ENCODE measurements at regions not wholly inside any gene's neighbourhood (a gene's known extent, or its start where the extent isn't known, plus 50 kb on each side); places are given as distances from the start of the nearest gene placed in this dataset.
"Not testable (repeated sequence)": the region's sequence is repeated elsewhere in the genome, so short reads cannot be mapped to it uniquely, and the experiment has no call there.

GRCh38 chr2:89856305-89856704 lies 1164.8 kb downstream of the RPIA start:
- H3K4me3 ChIP-seq (ENCODE audit: low read depth in 2 of 2, low read length in 2 of 2); in situ Hi-C loops (cut with HindIII; ENCODE audit: low pct_unique_long_range_greater_than_20kb, low sequenced_read_pairs); ATAC-seq; H3K27me3 ChIP-seq (ENCODE audit: control insufficient read depth, insufficient read depth, low read length); H3K9me3 ChIP-seq (ENCODE audit: control insufficient read depth, insufficient read depth, low read depth, low read length); H3K4me1 ChIP-seq (ENCODE audit: control insufficient read depth, insufficient read depth, low read length); DNase-seq (ENCODE audit: low read depth, low spot score); BruUV-seq (replicated peaks); CTCF ChIA-PET; intact Hi-C loops (cut with micrococcal nuclease; ENCODE audit: unreplicated experiment); POLR2A ChIA-PET; H3K36me3 ChIP-seq (ENCODE audit: control insufficient read depth, insufficient read depth, low read length); H3K27ac ChIP-seq (ENCODE audit: low read length): not testable (repeated sequence)

DNA sequence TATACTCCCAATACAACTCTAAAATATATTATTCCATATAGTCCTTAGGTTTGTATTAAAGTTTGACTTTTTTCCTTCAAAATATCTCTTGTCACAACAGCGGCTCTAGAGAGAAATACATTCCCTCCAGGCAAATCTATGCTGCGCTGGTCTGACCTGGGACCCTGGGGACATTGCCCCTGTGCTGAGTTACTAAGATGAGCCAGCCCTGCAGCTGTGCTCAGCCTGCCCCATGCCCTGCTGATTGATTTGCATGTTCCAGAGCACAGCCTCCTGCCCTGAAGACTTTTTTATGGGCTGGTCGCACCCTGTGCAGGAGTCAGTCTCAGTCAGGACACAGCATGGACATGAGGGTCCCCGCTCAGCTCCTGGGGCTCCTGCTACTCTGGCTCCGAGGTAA lies 1170.7 kb downstream of the RPIA start:
- POLR2A ChIA-PET; intact Hi-C loops (cut with micrococcal nuclease; ENCODE audit: unreplicated experiment); H3K36me3 ChIP-seq (ENCODE audit: control insufficient read depth, insufficient read depth, low read length); CTCF ChIA-PET; in situ Hi-C loops (cut with HindIII; ENCODE audit: low pct_unique_long_range_greater_than_20kb, low sequenced_read_pairs); H3K27me3 ChIP-seq (ENCODE audit: control insufficient read depth, insufficient read depth, low read length); H3K9me3 ChIP-seq (ENCODE audit: control insufficient read depth, insufficient read depth, low read depth, low read length); ATAC-seq; H3K4me3 ChIP-seq (ENCODE audit: low read depth in 2 of 2, low read length in 2 of 2); H3K4me1 ChIP-seq (ENCODE audit: control insufficient read depth, insufficient read depth, low read length); BruUV-seq (replicated peaks); DNase-seq (ENCODE audit: low read depth, low spot score); H3K27ac ChIP-seq (ENCODE audit: low read length): not testable (repeated sequence)

DNA sequence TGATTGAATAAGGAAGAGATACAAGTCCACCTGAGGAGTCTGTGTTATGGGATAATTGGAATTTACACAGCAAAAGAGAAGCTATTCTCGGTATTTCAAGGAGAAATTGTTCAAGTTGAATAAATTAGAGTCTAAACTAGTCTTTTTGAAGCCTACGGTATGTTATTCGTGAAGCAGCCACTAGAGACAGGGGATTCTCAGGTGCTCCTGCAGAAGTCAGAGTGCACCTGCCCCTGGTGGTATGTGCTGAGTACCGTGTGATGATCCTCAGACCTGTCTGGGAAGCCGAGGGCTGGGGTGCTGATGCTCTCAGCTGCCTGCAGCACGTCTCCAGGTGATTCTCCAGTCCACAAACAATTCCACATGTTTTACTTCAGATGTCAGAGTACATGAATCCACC lies 1171.7 kb downstream of the RPIA start:
- ATAC-seq; H3K36me3 ChIP-seq (ENCODE audit: control insufficient read depth, insufficient read depth, low read length); H3K4me1 ChIP-seq (ENCODE audit: control insufficient read depth, insufficient read depth, low read length); BruUV-seq (replicated peaks); H3K27ac ChIP-seq (ENCODE audit: low read length); POLR2A ChIA-PET; in situ Hi-C loops (cut with HindIII; ENCODE audit: low pct_unique_long_range_greater_than_20kb, low sequenced_read_pairs); intact Hi-C loops (cut with micrococcal nuclease; ENCODE audit: unreplicated experiment); CTCF ChIA-PET; DNase-seq (ENCODE audit: low read depth, low spot score); H3K9me3 ChIP-seq (ENCODE audit: control insufficient read depth, insufficient read depth, low read depth, low read length); H3K4me3 ChIP-seq (ENCODE audit: low read depth in 2 of 2, low read length in 2 of 2); H3K27me3 ChIP-seq (ENCODE audit: control insufficient read depth, insufficient read depth, low read length): not testable (repeated sequence)

DNA sequence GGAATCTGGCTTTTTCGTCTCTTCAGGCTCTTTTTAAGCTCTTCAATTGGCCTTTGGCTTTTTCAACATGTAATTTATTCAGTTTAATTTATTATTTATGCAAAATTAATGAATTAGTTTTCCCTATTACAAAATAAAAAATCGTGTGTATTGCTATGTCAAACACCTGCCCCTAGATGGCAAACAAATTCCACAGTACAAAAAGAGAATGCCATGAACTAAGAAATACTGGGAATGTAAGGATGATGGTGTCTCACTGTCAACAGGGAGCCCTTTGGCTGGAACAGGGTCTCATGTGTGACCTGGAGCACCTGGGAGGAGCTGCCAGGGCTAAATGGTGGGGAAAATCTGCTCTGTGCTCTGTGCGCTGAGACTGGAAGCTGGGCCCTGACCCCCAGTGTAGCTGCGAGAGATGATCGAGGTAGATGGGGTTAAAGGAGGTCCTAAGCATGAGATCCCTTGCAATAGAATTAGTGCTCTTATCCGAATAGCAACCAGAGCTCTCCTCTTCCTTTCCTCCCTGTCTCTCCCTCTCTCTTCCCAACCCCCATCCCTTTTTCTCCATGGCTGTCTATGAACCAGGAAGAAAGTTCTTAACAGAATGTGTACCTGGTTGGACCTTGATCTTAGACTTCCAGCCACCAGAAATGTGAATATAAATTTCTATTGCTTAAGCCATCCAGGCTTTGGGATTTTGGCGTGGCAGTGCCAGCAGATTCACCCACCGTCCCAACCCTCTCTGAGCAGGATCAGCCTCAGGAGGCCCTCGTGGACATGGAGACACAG lies 1183.5 kb downstream of the RPIA start:
- H3K27ac ChIP-seq (ENCODE audit: low read length); ATAC-seq; H3K27me3 ChIP-seq (ENCODE audit: control insufficient read depth, insufficient read depth, low read length); H3K4me3 ChIP-seq (ENCODE audit: low read depth in 2 of 2, low read length in 2 of 2); POLR2A ChIA-PET; in situ Hi-C loops (cut with HindIII; ENCODE audit: low pct_unique_long_range_greater_than_20kb, low sequenced_read_pairs); BruUV-seq (replicated peaks); H3K4me1 ChIP-seq (ENCODE audit: control insufficient read depth, insufficient read depth, low read length); H3K36me3 ChIP-seq (ENCODE audit: control insufficient read depth, insufficient read depth, low read length); DNase-seq (ENCODE audit: low read depth, low spot score); H3K9me3 ChIP-seq (ENCODE audit: control insufficient read depth, insufficient read depth, low read depth, low read length); intact Hi-C loops (cut with micrococcal nuclease; ENCODE audit: unreplicated experiment); CTCF ChIA-PET: not testable (repeated sequence)

DNA sequence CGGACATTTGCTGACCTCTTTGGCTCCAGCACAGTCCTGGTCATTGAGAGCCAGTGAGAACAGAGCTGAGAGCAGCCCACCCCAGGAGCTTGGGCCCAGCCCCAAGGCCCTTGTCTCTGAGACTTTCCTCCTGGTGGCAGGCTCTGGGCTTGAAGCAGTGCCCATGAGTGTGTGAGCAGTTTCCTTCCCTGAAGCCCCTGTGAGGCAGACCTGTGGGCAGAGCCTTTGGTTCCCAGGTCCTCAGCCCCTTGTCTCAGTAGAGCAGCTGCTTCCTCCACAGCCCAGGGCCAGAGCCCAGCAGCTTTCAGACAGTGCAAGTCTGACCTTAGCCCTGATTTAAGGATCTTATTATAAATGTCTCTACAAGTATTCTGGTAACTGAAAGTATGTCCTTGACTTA lies 1185.0 kb downstream of the RPIA start:
- DNase-seq (ENCODE audit: low read depth, low spot score); ATAC-seq; H3K27me3 ChIP-seq (ENCODE audit: control insufficient read depth, insufficient read depth, low read length); POLR2A ChIA-PET; BruUV-seq (replicated peaks); H3K4me1 ChIP-seq (ENCODE audit: control insufficient read depth, insufficient read depth, low read length); H3K9me3 ChIP-seq (ENCODE audit: control insufficient read depth, insufficient read depth, low read depth, low read length); in situ Hi-C loops (cut with HindIII; ENCODE audit: low pct_unique_long_range_greater_than_20kb, low sequenced_read_pairs); H3K27ac ChIP-seq (ENCODE audit: low read length); H3K4me3 ChIP-seq (ENCODE audit: low read depth in 2 of 2, low read length in 2 of 2); intact Hi-C loops (cut with micrococcal nuclease; ENCODE audit: unreplicated experiment); CTCF ChIA-PET; H3K36me3 ChIP-seq (ENCODE audit: control insufficient read depth, insufficient read depth, low read length): not testable (repeated sequence)

DNA sequence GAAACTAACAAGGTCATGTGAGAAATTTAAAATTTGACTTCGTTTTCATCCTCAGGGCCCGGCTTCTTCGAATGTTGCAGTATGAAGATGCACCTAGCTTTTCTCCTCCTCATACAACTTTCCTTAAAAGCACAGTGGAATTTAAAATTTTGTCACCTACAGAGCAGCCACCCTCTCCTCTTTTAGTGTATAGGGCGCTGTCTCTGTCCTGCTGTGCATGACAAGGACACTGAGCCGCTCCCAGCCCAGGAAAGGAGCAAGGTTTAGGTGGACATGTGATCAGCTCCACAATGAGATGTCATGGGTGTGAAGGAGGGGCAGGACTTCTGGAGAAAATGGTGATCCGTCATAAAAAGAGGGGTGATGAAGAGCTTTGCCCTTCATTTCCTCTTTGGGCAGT lies 1185.4 kb downstream of the RPIA start:
- H3K36me3 ChIP-seq (ENCODE audit: control insufficient read depth, insufficient read depth, low read length); ATAC-seq; in situ Hi-C loops (cut with HindIII; ENCODE audit: low pct_unique_long_range_greater_than_20kb, low sequenced_read_pairs); H3K27ac ChIP-seq (ENCODE audit: low read length); H3K4me3 ChIP-seq (ENCODE audit: low read depth in 2 of 2, low read length in 2 of 2); BruUV-seq (replicated peaks); H3K9me3 ChIP-seq (ENCODE audit: control insufficient read depth, insufficient read depth, low read depth, low read length); H3K27me3 ChIP-seq (ENCODE audit: control insufficient read depth, insufficient read depth, low read length); DNase-seq (ENCODE audit: low read depth, low spot score); intact Hi-C loops (cut with micrococcal nuclease; ENCODE audit: unreplicated experiment); H3K4me1 ChIP-seq (ENCODE audit: control insufficient read depth, insufficient read depth, low read length); POLR2A ChIA-PET; CTCF ChIA-PET: not testable (repeated sequence)

DNA sequence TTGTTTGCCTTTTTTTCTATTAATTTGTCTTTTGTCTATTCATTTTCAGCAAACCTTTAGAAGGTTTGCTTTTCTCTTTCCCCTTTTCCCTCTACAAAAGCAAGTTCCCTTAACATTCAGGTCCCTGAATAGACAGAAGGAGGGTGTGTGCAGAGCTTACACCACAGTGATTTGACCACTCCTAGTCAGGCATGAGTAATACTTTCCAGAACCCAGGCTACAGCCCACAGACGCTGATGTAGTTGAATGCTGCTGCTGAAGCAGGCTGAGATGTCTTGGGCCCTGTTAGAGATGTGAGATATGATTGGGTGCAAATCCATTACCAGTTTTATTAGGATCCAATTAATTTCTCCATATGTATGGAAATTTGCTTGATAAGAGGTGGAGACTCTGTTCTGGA lies 1191.4 kb downstream of the RPIA start:
- H3K27me3 ChIP-seq (ENCODE audit: control insufficient read depth, insufficient read depth, low read length); H3K4me3 ChIP-seq (ENCODE audit: low read depth in 2 of 2, low read length in 2 of 2); H3K4me1 ChIP-seq (ENCODE audit: control insufficient read depth, insufficient read depth, low read length); ATAC-seq; in situ Hi-C loops (cut with HindIII; ENCODE audit: low pct_unique_long_range_greater_than_20kb, low sequenced_read_pairs); POLR2A ChIA-PET; CTCF ChIA-PET; BruUV-seq (replicated peaks); H3K9me3 ChIP-seq (ENCODE audit: control insufficient read depth, insufficient read depth, low read depth, low read length); H3K27ac ChIP-seq (ENCODE audit: low read length); intact Hi-C loops (cut with micrococcal nuclease; ENCODE audit: unreplicated experiment); H3K36me3 ChIP-seq (ENCODE audit: control insufficient read depth, insufficient read depth, low read length); DNase-seq (ENCODE audit: low read depth, low spot score): not testable (repeated sequence)

DNA sequence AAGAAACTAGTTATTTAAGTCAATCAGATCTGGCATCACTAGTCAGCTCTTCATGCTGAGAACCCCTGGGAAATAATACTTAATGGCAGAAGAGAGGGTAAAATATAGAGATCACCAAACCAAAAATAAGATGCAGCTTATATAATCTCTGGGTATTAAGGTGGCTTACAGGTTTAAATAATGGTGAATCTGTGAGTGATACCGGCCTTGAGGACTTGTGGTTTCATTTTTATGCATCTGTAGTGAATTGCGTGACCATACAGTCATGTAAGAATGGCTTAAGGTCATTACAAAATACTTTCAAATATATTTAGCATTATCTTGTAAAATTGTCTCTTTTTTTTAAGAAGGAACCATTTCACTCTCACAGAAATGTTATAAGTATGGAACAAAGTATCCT lies 1192.2 kb downstream of the RPIA start:
- ATAC-seq; in situ Hi-C loops (cut with HindIII; ENCODE audit: low pct_unique_long_range_greater_than_20kb, low sequenced_read_pairs); CTCF ChIA-PET; intact Hi-C loops (cut with micrococcal nuclease; ENCODE audit: unreplicated experiment); BruUV-seq (replicated peaks); H3K4me3 ChIP-seq (ENCODE audit: low read depth in 2 of 2, low read length in 2 of 2); H3K4me1 ChIP-seq (ENCODE audit: control insufficient read depth, insufficient read depth, low read length); H3K36me3 ChIP-seq (ENCODE audit: control insufficient read depth, insufficient read depth, low read length); H3K27me3 ChIP-seq (ENCODE audit: control insufficient read depth, insufficient read depth, low read length); POLR2A ChIA-PET; H3K27ac ChIP-seq (ENCODE audit: low read length); DNase-seq (ENCODE audit: low read depth, low spot score); H3K9me3 ChIP-seq (ENCODE audit: control insufficient read depth, insufficient read depth, low read depth, low read length): not testable (repeated sequence)

Measured in Panc1 (cell line).